HS-27A (cell line): ENCODE measurements at regions not wholly inside any gene's neighbourhood (a gene's known extent, or its start where the extent isn't known, plus 50 kb on each side); places are given as distances from the start of the nearest gene placed in this dataset.
"Not testable (repeated sequence)": the region's sequence is repeated elsewhere in the genome, so short reads cannot be mapped to it uniquely, and the experiment has no call there.

Experiments used
- DNase-seq: peaks from one replicate; pipeline ENCODE4 v3.0.0-alpha.2; 2012; ENCODE audit warnings: low read depth, missing footprints

DNA sequence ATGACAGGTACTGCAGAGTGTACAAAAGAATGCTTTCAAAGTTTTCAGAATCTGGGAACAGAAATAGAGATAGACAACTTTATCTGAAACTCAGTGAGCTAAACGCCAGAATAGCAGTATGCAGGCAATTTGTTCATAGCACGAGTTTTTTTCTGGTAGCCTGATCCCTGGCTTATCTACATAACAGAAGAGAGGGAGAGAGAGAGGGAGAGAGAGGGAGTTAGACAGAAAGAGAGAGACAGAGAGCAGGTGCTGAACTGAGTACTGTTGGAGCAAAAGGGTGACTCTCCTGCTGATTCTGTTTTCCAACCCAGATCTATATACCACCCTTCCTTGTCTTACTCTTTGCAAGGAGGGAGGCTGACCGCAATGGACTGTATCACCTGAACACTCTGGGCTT, 388.0 kb upstream of the CA10 start:
- DNase-seq: no peak

DNA sequence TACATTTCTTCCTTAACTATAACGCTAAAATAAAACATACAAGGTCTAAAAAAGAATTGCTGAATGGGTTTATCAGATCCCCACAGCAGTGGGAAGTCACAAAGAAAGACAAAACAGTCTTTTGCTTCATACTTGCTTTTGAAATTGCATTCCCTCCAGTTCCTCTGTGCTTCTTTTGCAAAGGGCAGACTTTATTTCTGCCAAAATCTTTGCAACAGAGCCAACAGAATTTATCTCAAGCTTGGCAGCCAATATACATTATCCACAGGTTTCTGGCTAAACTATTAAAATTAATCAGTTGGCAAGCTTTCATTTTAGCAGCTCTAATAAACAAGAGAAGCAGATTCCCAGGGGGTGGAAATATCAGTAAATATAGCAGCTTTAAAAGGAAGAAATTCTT, 378.9 kb upstream of the CA10 start:
- no peak for DNase-seq

DNA sequence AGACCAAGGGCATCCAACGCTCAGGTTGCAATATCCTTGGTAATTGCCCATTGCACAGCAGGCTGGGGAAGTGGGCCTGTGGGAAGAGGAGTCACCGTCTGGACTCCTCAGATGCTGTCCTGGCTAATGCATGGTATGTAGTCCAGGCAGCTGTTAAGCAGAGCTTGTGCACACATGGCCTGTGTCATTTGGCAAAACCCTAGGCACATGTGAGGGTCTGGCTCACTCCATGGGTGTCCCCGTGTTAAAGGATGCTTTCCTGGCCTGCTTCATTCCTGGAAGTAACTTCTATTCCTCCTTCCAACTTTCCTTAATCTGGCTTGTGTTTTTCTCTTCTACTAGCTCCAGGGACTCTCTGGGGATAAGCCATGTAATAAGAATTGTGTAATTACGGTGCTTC, 378.0 kb upstream of the CA10 start:
- no peak for DNase-seq

DNA sequence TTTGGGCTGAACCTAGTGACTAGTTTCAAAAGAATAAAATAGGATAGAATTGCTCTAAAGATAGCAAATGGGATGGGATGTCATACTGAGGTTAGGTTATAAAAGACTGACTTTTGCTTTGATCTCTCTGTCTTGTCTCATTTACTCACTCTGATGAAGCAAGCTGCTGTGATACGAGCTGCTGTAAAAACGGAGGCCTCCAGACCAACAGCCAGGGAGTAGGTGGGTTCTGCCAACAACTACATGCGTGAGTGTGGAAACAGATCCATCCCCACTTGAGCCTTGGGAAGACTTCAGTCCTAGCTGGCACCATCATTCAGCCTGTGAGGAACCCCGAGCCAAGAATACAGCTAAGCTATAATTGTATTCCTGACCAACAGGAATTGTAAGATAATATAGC, 373.9 kb upstream of the CA10 start:
- no peak for DNase-seq

DNA sequence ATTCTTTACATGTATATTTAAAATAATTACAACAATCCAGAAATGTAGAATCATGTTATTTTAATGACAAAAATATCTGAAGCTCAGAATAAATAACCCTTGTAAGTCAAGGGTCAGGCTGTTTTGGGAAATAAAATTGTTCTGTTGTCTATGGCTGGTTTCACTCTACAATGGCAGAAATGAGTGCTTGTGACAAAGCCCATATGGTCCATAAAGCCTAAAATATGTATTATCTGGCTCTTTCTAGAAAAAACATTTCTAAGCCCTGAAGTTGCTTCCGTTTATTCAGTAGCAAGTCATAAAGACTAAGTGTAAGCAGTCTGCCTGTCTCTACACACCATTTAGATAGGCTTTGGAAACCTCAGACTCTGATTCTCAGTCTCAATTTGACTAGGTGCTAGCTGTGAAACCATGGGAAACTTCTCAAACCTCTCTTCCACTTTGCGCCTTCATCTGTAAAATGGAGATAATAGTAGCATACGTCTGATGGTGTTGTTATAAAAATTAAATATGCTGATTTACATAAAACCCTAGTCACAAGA, 365.7 kb upstream of the CA10 start:
- no peak for DNase-seq

DNA sequence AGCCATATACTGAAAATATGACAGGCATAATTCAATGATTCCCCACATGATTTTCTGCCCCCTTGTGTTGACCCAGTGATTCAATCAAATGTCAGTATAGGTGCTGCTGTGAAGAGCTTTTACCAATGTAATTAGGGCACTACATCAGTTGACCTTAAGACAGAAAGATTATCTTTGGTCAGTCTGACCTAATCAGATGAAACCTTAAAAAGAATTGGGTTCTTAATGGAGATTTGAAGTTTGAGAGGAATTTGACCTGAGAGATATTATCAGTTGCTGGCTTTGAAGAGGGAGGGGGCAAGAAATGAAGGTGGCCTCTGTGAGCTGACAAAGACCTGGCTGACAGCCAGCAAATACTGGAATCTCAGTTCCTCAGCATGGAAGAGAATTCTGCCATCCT, 358.7 kb upstream of the CA10 start:
- DNase-seq: no peak

DNA sequence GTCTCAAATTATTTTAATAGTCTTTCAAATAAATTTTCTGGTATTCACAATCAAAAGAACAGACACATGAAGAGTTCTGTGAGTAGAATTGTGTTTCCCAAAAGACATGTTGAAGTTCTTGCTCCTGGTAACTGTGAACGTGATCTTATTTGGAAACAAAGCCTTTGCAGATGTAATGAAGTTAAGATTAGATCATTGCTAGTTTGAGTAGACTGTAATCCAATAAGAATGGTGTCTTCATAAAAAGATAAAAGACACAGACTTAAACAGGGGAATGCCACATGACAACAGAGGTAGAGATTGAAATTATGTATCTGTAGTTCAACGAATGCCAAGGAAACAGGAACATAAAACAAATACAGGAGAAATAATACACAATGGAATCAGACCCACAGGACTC, 357.4 kb upstream of the CA10 start:
- no peak for DNase-seq

DNA sequence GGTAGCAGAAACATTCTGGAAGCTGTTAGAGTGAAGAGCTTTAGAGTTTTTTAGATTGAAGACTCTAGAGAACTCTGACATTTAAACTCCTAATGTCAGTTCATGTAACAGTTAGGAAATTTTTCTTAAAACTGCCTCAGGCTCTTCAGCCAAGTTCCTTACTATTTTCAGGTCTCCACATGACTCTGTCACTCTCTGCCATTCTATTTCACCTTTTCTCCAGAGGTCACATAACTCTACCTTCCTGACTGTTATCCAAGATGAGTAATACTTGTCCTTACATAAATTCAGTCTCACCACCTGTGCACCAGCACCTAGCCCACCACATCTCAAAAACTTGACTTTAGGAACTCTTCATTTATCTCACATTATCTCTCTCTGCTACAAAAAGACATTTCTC, 347.1 kb upstream of the CA10 start:
- no peak for DNase-seq

DNA sequence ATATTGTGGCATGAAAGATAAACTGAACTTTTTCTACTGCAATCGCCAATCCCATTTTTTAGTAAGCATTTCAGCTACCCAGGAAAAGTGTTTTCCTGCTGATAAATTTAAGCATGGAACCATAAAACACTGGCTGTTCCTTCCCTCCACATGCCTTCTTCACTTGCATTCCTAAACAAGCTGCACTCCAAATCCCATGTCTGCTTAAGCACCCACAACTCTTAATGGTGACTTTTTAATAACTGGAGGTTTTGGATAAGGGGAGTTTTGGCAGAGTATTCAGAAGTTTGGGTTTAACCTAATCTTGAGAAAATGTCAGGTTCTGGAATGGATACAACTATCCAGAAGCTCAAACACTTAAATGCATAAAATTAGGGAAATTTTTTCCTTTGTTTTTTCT, 345.6 kb upstream of the CA10 start:
- no peak for DNase-seq

DNA sequence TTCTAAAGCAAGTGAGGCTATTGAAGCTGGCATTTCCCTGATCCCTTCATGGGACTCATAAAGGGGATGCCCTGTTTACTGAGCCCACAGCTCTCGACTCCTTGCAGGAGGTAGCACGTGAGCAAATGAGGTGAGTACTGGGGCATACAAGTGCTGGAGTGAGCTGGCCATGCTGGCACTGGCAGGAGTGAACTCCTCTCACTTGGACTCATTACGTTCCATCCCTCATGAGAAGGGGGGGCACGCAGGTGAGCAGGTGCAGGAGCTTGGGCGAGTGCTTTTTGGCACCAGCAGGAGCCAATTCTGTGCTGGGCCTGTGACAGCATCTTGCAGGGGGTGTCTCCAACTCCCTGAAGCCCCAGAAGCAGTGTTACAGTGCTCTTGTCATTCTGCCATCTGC, 337.1 kb upstream of the CA10 start:
- no peak for DNase-seq

DNA sequence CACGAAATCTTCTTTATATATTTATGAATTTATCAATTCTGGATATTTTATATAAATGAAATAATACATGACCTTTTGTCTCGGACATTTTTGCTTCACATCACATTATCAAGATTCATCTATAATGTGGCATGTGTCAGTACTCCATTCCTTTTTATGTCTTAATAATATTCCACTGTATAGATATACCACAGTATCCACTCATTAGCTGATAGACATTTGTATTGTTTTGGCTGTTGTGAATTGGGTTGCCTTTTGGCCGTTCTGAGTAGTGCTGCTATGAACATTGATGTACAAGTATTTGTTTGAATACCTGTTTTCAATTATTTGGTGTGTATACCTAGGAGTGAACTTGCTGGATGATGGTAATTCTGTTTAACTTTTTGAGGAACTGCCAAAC, 323.8 kb upstream of the CA10 start:
- DNase-seq: no peak

DNA sequence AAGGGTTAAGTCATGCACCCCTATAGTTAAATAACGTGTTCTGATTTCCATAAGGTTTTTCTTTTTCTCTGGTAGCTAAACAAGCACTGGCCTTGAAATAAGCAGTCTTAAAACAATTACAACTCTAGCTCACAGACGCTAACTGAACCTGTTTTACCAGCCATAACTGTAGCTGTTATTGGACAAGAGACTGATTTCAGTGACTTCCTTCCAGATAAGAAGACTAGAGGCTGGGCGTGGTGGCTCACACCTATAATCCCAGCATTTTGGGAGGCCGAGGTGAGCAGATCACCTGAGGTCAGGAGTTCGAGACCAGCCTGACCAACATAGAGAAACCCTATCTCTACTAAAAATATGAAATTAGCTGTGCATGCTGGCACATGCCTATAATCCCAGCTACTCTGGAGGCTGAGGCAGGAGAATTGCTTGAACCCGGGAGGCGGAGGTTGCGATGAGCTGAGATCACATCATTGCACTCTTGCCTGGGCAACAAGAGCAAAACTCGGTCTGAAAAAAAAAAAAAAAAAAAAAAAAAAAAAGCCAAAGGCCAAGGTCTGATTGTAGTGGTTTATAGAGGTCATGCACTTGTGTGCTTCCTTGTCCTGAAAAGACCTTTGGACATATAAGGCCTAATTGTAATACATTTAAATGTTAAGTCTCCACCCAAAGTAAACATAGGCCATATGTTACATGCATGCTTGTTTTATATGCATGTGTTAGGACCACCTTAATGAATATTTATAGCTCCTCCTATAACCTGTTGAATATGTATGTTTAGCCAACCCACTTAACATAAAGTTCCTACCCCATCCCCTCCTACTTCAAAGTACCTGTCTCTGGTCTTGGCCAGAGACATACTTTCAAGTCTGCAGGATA, 319.5 kb upstream of the CA10 start:
- DNase-seq: no peak

DNA sequence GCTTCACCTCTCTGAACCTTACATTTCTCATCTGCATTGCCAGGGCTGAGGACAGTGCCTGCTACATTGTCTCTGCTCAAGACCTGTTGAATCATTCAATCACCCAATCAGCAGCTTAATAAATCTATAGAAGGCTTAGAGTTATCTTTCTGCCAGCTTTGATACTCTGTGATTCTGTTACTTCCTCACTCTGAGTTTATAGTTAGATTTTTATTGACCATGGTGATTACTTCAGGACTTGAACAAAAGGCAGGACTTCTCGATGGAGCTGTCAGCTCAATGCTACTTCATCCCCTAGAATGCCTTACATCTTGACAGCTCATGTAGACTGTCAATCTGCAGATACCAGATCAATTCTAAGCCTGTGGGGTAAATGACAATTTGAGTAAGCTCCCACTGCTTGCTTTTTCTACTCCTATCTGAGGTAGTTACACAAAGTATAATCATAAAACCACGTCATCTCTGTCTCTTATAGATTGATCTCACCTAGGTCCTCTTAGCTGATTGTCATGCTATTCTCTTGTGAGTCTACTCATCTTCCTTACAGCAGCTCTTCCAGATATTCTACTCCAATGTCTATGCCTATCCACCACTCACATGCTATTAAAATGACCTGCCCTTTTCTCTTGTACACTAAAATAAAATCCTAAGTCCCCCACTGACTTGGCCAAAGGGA, 318.3 kb upstream of the CA10 start:
- DNase-seq: no peak

DNA sequence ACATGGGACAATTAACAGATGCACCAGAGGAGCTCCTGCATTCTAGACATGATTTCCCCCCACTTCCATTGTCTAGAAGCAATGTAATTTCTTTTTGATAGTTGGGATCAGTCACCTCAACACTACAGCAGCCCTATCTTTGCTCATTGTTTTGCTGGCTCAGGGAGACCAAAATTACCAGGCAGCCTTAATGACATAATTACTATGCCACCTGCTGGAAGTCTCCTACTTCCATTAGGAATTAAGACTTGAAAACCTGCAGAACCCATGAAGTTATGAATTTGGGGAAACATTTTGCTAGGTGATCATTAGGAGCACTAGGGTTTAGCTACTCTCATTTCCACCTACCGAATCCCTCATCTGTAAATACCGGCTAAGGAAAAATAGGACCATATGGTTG, 312.0 kb upstream of the CA10 start:
- DNase-seq: no peak

DNA sequence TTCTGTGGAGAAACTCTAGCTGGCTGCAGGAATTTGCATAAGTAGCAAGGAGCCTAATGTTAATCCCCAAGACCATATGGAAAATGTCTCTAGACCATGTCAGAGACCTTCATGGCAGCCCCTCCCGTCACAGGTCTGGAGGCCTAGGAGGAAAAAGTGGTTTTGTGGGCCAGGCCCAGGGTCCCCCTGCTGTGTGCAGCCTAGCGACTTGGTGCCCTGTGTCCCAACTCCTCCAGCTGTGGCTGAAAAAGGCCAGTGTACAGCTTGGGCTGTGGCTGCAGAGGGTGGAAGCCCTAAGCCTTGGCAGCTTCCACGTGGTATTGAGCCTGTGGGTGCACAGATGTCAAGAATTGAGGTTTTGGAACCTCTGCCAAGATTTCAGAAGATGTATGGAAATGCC, 306.9 kb upstream of the CA10 start:
- DNase-seq: no peak

DNA sequence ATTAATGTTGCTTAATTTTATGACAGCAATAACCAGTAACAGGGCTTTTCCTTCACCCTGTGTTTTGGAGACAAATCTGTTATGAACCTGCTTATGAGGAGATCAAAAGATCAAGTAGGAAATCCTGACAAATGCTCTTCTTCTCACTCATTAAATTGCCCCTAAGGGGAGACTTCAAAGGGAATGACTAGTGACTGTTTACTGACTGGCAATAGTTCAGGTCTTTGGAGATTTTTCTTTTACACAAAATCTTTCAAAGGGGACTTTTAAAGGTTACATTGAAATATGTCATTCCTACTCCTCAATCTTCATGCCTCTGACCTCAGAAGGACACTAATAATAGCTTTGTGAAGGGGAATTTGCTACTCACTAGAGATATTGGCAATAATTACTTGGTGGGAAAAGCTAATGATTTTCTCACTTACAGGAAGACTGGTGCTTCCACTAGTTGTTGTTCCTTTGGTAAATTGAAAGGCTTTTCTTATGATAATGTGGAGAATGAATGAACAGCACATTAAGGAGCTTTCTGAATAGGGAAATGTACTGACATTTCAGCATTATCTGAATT, 292.9 kb upstream of the CA10 start:
- DNase-seq: no peak

DNA sequence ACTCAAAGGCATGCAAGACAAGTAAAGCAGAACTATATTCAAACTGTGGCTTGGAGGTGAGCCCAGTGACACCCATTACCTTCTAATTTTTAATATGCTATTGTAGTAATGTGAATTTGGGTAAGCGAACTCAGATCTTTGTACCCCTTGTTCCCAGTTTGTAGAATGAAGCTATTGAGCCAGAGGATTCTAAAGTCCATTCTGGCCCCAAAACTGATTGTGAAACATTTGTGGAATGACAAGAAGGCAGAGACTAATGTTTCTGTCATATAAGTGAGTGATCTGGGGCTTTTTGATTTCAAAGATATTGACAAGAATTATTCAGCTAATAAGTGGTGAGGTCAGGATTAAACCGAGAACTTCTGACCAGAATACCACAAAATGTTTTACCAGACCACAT, 283.8 kb upstream of the CA10 start:
- DNase-seq: no peak

DNA sequence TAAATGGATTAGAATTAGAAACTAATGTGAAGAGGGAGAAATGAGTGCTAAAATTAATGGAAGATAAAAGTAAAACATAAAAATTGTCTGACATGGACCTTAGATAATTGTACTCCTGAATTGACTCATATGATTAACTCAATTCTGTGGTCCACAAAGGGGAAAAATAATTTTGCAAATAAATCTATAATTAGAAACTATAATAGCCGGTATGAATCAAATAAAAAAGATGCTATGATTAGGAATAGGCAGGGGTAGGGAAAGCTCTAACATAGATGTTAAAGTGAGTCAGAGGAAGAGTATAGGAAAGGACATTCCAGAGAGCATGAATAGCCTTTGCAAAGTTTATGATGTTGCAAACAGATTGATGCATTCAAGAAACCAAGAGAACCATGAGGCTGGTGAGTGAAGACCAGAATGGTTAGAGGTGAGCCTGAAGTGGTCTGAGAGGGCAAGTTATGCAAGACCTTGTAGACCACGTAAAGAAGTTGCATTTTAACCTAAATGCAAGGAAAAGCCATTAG, 262.1 kb upstream of the CA10 start:
- no peak for DNase-seq

DNA sequence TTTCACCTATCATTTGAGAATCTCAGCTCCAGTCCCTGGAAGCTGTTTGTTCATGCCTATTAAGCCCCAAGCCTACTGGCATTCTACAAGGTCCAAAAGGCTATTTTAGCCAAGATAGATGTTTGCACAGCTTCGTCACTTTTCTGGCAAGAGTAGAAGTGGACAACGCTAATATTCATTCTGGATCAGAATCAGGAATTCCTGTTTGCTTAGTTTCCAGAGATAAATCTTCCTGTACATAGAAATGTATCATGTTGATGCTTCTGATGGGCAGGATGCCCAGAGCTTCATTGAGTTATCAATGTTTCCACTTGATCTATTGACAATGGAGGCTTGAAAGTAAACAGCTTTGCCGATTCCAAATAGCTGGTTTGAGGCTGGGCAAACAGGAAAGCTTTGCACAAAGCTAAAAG, 260.7 kb upstream of the CA10 start:
- DNase-seq: no peak

DNA sequence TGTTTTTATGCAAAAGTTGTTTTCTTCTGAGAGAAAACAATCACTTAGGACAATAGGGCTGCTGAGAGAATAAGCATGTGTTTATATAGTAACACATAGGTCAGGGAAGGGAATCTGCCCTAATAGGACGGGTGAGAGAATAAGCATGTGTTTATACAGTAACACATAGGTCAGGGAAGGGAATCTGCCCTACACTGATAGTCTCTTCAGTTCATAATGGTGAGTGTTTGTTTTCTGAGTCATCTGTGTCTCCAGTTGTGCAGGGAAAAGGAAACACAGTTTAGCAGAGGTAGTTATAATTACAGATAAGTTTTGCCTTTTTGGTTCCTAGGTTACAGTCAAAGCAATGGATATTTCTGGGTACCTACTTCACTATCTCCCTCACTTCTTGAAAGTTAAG, 252.3 kb upstream of the CA10 start:
- DNase-seq: no peak

DNA sequence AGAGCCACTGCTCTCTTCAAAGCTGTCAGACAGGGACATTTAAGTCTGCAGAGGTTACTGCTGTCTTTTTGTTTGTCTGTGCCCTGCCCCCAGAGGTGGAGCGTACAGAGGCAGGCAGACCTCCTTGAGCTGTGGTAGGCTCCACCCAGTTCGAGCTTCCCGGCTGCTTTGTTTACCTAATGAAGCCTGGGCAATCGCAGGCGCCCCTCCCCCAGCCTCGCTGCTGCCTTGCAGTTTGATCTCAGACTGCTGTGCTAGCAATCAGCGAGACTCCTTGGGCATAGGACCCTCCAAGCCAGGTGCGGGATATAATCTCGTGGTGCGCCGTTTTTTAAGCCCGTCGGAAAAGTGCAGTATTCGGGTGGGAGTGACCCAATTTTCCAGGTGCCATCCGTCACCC, 250.7 kb upstream of the CA10 start:
- not testable (repeated sequence) for DNase-seq

DNA sequence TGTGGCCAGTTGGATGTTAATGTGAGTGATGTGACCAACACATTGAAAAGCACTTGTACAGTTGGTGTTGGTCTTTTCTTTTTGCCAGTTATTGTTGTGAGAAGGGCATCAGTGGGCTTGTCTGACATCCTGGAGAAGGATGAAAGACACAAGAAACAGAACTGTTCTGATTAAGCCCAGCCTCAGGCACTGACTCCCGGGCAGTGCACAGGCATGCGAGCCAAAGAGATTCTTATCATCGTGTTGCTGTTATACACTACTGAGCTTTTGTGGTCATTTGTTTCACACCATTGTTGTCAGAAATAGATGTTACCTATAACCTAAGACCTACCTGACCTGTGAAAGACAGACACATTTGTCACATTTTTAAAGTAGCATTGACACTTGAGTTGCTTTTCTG, 236.8 kb upstream of the CA10 start:
- DNase-seq: no peak

DNA sequence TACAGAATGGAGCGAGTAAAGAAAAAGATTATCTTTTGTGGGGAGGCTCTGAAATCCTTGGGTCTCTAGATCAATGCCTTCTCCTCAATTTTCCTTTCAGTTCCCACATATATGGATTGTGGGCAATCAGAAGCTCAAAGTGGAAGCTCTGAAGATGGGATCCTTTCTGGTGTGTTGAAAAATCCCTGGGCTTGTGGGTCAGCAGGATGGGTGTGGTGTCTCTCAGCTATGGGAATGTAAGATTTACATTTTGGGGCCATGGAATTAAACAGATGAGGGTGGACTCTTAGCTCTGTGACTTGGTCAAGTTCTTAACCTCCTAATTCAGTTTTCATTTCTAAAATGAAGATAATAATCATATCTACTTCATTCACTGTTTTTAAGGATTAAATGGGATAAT, 231.9 kb upstream of the CA10 start:
- DNase-seq: no peak
